Aorta (tissue), 5 donors: ENCODE measurements at regions not wholly inside any gene's neighbourhood (a gene's known extent, or its start where the extent isn't known, plus 50 kb on each side); places are given as distances from the start of the nearest gene placed in this dataset.
A peak's percentile ranks its signal among the peaks of the same experiment; 100 is the strongest.

ENCODE experiments used
- ATAC-seq: fragments of 200-7000 bp; cut with Tn5 transposase; one replicate; pipeline ENCODE4 v1.9.1; 2022; ENCODE audit warnings: moderate library complexity; ENCODE audit not compliant: low FRiP score
- DNase-seq, 2 donors: peaks; one replicate each; pipeline ENCODE4 v3.0.0-alpha.2; 2020
- H3K27ac ChIP-seq, 2 donors: one replicate each; pipeline ENCODE4 v1.5.1; 2013; ENCODE audit warnings: low read length in 2 of 2, mild to moderate bottlenecking in 2 of 2, moderate library complexity in 2 of 2, control low read depth in 1 of 2, inconsistent platforms in 1 of 2, low read depth in 1 of 2
- H3K27me3 ChIP-seq, 2 donors: one replicate each; pipeline ENCODE4 v1.6.1; 2013; ENCODE audit warnings: control low read depth in 1 of 2, low read length in 1 of 2, mild to moderate bottlenecking in 1 of 2, moderate library complexity in 1 of 2; ENCODE audit not compliant: insufficient read depth in 2 of 2, control insufficient read depth in 1 of 2
- H3K36me3 ChIP-seq, 2 donors: one replicate each; pipeline ENCODE4 v1.6.1; 2013; ENCODE audit warnings: control low read depth in 1 of 2, low read length in 1 of 2, mild to moderate bottlenecking in 1 of 2; ENCODE audit not compliant: insufficient read depth in 2 of 2, control insufficient read depth in 1 of 2
- H3K4me1 ChIP-seq, 2 donors: one replicate each; pipeline ENCODE4 v1.6.1; 2013; ENCODE audit warnings: low read length in 2 of 2, control low read depth in 1 of 2, mild to moderate bottlenecking in 1 of 2, moderate library complexity in 1 of 2; ENCODE audit not compliant: insufficient read depth in 2 of 2, control insufficient read depth in 1 of 2
- H3K4me3 ChIP-seq, 2 donors: one replicate each; pipeline ENCODE4 v1.5.1; 2013; ENCODE audit warnings: low read length in 2 of 2, control low read depth in 1 of 2, mild to moderate bottlenecking in 1 of 2
- H3K9me3 ChIP-seq: one replicate; pipeline ENCODE4 v1.6.1; 2013; ENCODE audit warnings: mild to moderate bottlenecking, low read length; ENCODE audit not compliant: control insufficient read depth
- WGBS, 2 donors: extraction: QIAGEN DNeasy Blood & Tissue Kit; methylation state at CpG; one replicate each; pipeline ENCODE4 v1.1.7; 2013; 5-methylcytosine and 5-hydroxymethylcytosine counted together
- intact Hi-C, 2 donors: fragments of 100-400 bp; cut with DNase I; formaldehyde crosslinking; loops; one replicate each; pipeline versions ENCODE4 v1.14.2 to v1.15.0; 2022
- donor health status: healthy with polysubstance abuse.
- donor health status: Bipolar disorder and iron deficiency.
- donor health status: DM: no; HTN: no; CAD: no.
- donor health status: DM: no; HTN: no; CAD: no.
- donor health status: DM: yes; HTN: yes; CAD: no.

- H3K36me3 ChIP-seq = no peaks in the 10 kb centered on the region
- H3K27ac ChIP-seq = no peak overlapping the region
- no peak for DNase-seq
- ATAC-seq = no peak
- H3K27me3 ChIP-seq = no peaks in the 10 kb centered on the region
- intact Hi-C loops = no loop called here
- H3K4me1 ChIP-seq = no peaks in the 10 kb centered on the region
- 48 to 53% methylated on average over 1 of the region's 1 CpG for WGBS, 2 donors
- no peak overlapping the region for H3K4me3 ChIP-seq
- no peaks in the 10 kb centered on the region for H3K9me3 ChIP-seq
These were observed 95.9 kb upstream of the SGIP1 start for GRCh38 chr1:66438062-66438461.

DNA sequence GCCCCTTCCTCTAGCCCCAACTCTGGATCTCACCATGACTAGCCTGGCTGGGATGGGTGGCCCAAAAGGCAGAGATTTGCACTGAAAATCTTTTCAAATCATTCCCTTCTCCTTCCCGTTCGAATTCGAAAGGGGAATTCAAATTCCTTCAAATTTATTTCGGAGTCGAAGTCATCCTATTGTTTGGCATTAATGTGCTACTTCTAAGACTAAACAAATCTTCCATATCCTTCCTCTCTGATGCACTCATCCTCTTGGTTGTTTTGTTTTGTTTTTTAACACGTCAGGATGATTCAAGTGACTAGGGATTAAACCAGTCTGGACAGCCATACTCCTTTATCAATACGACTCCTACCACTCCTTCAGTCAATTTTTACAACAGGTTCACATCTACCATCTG, 95.5 kb upstream of the SGIP1 start:
- Histone ChIP-seq H3K36me3 (no peaks in the 10 kb centered on the region), H3K27ac (no peak overlapping the region), H3K27me3 (no peaks in the 10 kb centered on the region), H3K4me1 (no peaks in the 10 kb centered on the region), H3K9me3 (no peaks in the 10 kb centered on the region), H3K4me3 (no peak overlapping the region)
- 92 to 94% methylated on average over 7 of the region's 7 CpGs for WGBS, 2 donors
- ATAC-seq (no peak), DNase-seq (no peak)
- intact Hi-C loops = no loop called here

DNA sequence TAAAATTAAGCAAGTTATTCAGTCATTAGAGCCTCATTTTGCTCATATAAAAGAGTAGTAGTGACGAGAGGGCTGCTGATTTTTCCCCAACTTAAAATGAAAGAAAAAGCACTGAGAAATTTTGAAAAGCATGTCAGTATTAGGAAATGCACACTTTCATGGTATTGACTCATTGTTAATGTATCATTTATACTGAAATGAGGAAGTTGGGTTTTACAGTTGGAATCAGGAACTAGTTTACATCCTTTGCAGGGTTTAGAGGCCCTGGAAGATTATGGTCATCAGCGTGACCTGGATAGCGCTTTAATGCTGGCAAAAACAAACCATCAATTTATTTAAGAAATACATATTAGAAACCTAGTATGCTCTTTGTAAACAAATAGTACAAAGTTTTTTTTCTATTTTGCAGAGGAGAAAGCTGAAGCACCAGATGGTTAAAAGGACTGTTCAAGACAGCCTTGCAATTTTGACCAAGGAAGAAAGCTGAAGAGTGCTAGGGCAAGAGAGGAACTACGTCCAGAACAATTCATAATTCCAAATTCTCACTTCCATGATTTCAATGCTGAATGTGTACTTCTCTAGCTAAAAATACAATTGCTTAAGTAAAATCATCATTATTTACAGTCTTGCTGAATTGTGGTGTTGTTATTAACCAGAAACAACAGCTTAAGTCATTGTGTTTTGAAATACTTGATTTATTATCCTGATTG, 94.8 kb upstream of the SGIP1 start:
- no peaks in the 10 kb centered on the region for H3K36me3 ChIP-seq
- intact Hi-C loops = no loop called here
- no peak overlapping the region for H3K4me3 ChIP-seq
- H3K27ac ChIP-seq = no peak overlapping the region
- 85% methylated on average over 4 of the region's 4 CpGs for WGBS, 2 donors
- no peaks in the 10 kb centered on the region for H3K4me1 ChIP-seq
- no peaks in the 10 kb centered on the region for H3K9me3 ChIP-seq
- no peak for DNase-seq
- no peaks in the 10 kb centered on the region for H3K27me3 ChIP-seq
- ATAC-seq = no peak

DNA sequence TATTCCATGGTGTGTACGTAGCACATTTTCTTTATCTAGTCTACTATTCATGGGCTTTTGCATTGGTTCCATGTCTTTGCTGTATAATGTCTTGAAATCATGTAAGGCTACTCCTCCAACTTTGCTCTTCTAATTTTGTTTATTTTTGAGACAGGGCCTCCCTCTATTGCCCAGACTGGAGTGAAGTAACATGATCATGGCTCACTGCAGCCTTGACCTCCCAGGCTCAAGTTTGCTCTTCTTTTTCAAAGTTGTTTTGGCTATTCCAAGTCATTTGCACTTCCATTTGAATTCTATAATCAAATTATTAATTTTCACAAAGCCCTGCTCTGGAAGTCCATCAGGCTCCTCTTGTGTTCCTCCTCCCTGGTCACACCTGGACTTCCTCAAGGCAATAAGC, 90.2 kb upstream of the SGIP1 start:
- ATAC-seq (no peak), DNase-seq (no peak)
- 96 to 97% methylated on average over 1 of the region's 1 CpG for WGBS, 2 donors
- Histone ChIP-seq H3K27me3 (no peaks in the 10 kb centered on the region), H3K27ac (no peak overlapping the region), H3K4me1 (no peaks in the 10 kb centered on the region), H3K36me3 (no peaks in the 10 kb centered on the region), H3K9me3 (no peaks in the 10 kb centered on the region), H3K4me3 (no peak overlapping the region)
- intact Hi-C loops = loop anchor here (10.0 kb wide), 2 partner anchors 109 to 479 kb away; no protein-coding TSS in a partner anchor

GRCh38 chr1:66444438-66445265, 89.3 kb upstream of the SGIP1 start:
- no peaks in the 10 kb centered on the region for H3K36me3 ChIP-seq
- WGBS, 2 donors = 58 to 89% methylated on average over 3 of the region's 3 CpGs
- no peak for ATAC-seq
- H3K4me3 ChIP-seq = no peak overlapping the region
- no peaks in the 10 kb centered on the region for H3K27me3 ChIP-seq
- H3K27ac ChIP-seq = no peak overlapping the region
- peaks cover 0 to 3% of the 10 kb centered on the region in 2 donors for H3K4me1 ChIP-seq
- no peak for DNase-seq
- intact Hi-C loops = loop anchor here (5.0 to 10.0 kb wide), 5 partner anchors 110 to 487 kb away; no protein-coding TSS in a partner anchor
- no peaks in the 10 kb centered on the region for H3K9me3 ChIP-seq

- DNase-seq (peak in 1 of 2 donors; percentile 52), ATAC-seq (no peak)
- no peak overlapping the region for H3K27ac ChIP-seq
- 82 to 86% methylated on average over 5 of the region's 5 CpGs for WGBS, 2 donors
- no peak overlapping the region for H3K4me3 ChIP-seq
- no peaks in the 10 kb centered on the region for H3K36me3 ChIP-seq
- intact Hi-C loops = loop anchor here (1.0 to 10.0 kb wide), 7 partner anchors 111 to 488 kb away; no protein-coding TSS in a partner anchor
- H3K9me3 ChIP-seq = no peaks in the 10 kb centered on the region
- peaks cover 0 to 4% of the 10 kb centered on the region in 2 donors for H3K4me1 ChIP-seq
- no peaks in the 10 kb centered on the region for H3K27me3 ChIP-seq
These were observed 88.3 kb upstream of the SGIP1 start for GRCh38 chr1:66445492-66446181.

- H3K36me3 ChIP-seq = no peaks in the 10 kb centered on the region
- H3K4me1 ChIP-seq = peaks cover 0 to 4% of the 10 kb centered on the region in 2 donors
- WGBS, 2 donors = 15 to 16% methylated on average over 8 of the region's 8 CpGs
- intact Hi-C loops = loop anchor here (1.0 to 10.0 kb wide), 7 partner anchors 112 to 489 kb away; no protein-coding TSS in a partner anchor
- no peaks in the 10 kb centered on the region for H3K9me3 ChIP-seq
- no peaks in the 10 kb centered on the region for H3K27me3 ChIP-seq
- DNase-seq (no peak), ATAC-seq (peak; percentile 88)
- H3K27ac ChIP-seq = no peak overlapping the region
- no peak overlapping the region for H3K4me3 ChIP-seq
These were observed 87.5 kb upstream of the SGIP1 start for GRCh38 chr1:66446261-66447001.

DNA sequence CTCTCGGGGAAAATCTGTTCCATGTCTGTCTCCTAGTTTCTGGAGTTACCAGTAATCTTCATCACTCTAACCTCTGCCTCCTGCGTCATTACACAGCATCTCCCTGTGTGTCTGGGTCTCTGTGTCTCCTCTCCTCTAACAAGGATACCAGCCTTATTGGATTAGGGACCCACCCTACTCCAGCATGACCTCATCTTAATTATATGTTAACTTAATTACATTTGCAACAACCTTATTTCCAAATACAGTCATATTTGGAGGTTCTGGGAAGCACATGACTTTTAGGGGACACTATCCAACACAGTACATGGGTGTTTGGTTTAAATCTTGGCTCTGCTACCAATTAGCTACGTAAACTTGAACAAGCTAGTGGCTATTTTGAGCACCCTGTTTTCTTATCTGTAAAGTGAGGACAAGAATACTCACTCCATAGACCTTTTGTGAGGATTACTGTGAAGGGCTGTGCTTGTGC, 83.9 kb upstream of the SGIP1 start:
- Histone ChIP-seq H3K27me3 (no peaks in the 10 kb centered on the region), H3K4me3 (no peak overlapping the region), H3K9me3 (no peaks in the 10 kb centered on the region), H3K4me1 (peaks cover 2 to 4% of the 10 kb centered on the region in 2 donors), H3K27ac (peak overlapping the region in 1 of 2 donors; percentile 57), H3K36me3 (no peaks in the 10 kb centered on the region)
- 8% methylated on average over 3 of the region's 3 CpGs for WGBS, 2 donors
- intact Hi-C loops = loop anchor here (5.0 kb wide), 3 partner anchors 47 to 272 kb away; no protein-coding TSS in a partner anchor
- ATAC-seq (peak; percentile 63), DNase-seq (no peak)
